ACC112 (cell line): ENCODE measurements at regions not wholly inside any gene's neighbourhood (a gene's known extent, or its start where the extent isn't known, plus 50 kb on each side); places are given as distances from the start of the nearest gene placed in this dataset.
"Not testable (repeated sequence)": the region's sequence is repeated elsewhere in the genome, so short reads cannot be mapped to it uniquely, and the experiment has no call there.

Experiments used
- H2AFZ ChIP-seq: fragments of 200-600 bp; sonication (generic); one replicate; pipeline ENCODE4 v1.6.0; 2017; ENCODE audit warnings: antibody characterized with exemption, low read length; ENCODE audit not compliant: unreplicated experiment
- H3K27ac ChIP-seq: fragments of 200-600 bp; sonication (generic); 2 replicates; pipeline ENCODE4 v1.5.1; 2014; ENCODE audit warnings: low read depth, mild to moderate bottlenecking, antibody characterized with exemption, low read length, moderate library complexity
- H3K27me3 ChIP-seq: fragments of 200-600 bp; sonication (generic); 2 replicates; pipeline ENCODE4 v1.6.1; 2014; ENCODE audit warnings: mild to moderate bottlenecking, antibody characterized with exemption, low read length, moderate library complexity, mixed read lengths; ENCODE audit not compliant: insufficient read depth
- H3K36me3 ChIP-seq: fragments of 200-600 bp; sonication (generic); 2 replicates; pipeline ENCODE4 v1.6.1; 2016; ENCODE audit warnings: mild to moderate bottlenecking, antibody characterized with exemption, low read length, moderate library complexity, mixed read lengths; ENCODE audit not compliant: insufficient read depth
- H3K4me1 ChIP-seq: fragments of 200-600 bp; sonication (generic); one replicate; pipeline ENCODE4 v1.6.1; 2016; ENCODE audit warnings: low read length, mixed read lengths; ENCODE audit not compliant: insufficient read depth, unreplicated experiment, control insufficient read depth
- H3K4me3 ChIP-seq: fragments of 200-600 bp; sonication (generic); 2 replicates; pipeline ENCODE4 v1.5.1; 2014; ENCODE audit warnings: mild to moderate bottlenecking, low read depth, low read length
- H3K79me2 ChIP-seq: fragments of 200-600 bp; sonication (generic); one replicate; pipeline ENCODE4 v1.6.0; 2016; ENCODE audit warnings: low read length; ENCODE audit not compliant: control insufficient read depth, unreplicated experiment, insufficient read depth

DNA sequence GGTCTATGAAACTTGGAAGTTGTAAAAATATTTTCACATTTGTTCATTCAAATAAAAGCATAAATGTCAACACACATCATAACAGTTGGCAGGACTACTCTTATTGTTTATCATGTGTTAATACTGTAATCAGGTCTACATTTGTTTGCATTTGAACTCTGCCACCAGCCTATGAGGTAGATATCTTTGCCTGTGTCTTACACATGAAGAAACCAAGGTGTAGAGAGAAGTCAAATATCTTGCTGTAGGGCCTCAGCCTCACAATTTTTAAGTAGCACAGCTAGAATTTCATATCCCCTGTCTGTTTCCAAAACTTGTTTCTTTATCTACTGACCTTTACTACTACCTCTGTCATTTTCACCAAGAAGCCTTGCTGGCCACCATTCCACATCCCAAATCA is 161.9 kb downstream of the ZIC4 start:
- no peak overlapping the region for H3K4me3 ChIP-seq
- H3K27me3 ChIP-seq, result no peaks in the 10 kb centered on the region; the same call in 1 of the 2 replicates
- no peaks in the 10 kb centered on the region for H3K79me2 ChIP-seq
- H3K36me3 ChIP-seq, result no peaks in the 10 kb centered on the region
- no peak overlapping the region for H2AFZ ChIP-seq
- H3K4me1 ChIP-seq, result no peaks in the 10 kb centered on the region
- H3K27ac ChIP-seq, result no peak overlapping the region

DNA sequence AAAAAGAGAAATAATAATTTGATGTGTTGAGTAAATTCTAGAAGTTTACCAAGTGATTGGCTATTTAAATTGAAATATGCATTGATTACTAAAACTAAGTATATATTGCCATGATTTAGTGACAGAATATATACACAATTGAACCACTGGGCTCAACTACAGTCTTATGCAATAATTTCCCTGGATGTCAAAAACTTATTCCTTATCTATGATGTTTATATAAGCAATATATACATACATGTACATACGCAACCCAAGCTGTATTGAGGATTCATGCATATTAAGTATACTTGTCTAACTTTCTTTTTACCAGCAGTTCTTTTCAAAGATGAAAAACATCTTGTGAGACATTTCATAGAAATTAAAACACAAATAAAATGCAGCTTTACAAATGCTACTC is 165.8 kb downstream of the ZIC4 start:
- Histone ChIP-seq H3K36me3 (no peaks in the 10 kb centered on the region), H3K4me3 (no peak overlapping the region), H2AFZ (no peak overlapping the region), H3K27me3 (peaks cover 9% of the 10 kb centered on the region; the same call in 1 of the 2 replicates), H3K4me1 (no peaks in the 10 kb centered on the region), H3K79me2 (no peaks in the 10 kb centered on the region), H3K27ac (no peak overlapping the region)

DNA sequence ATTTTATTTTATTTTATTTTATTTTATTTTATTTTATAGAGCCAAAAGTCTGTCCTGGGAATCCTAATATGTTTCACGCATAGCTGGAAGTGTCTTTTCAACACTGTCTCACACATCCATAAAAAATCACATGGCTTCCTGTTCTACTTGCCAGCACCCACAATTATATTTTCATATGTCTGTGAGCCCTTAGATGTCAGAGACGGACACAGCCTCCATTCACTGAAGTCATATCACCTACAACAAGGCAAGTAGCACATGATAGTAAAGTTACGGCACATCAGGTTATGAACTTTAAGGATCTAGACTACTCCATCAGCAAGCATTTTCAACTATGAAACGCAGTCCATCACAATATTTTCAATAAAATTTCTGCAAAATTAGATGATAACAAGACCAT is 168.4 kb downstream of the ZIC4 start:
- H3K27ac ChIP-seq, result no peak overlapping the region
- no peaks in the 10 kb centered on the region for H3K36me3 ChIP-seq
- H3K4me3 ChIP-seq, result no peak overlapping the region
- no peak overlapping the region for H2AFZ ChIP-seq
- no peaks in the 10 kb centered on the region for H3K79me2 ChIP-seq
- H3K27me3 ChIP-seq, result peaks cover 9% of the 10 kb centered on the region; the same call in 1 of the 2 replicates
- H3K4me1 ChIP-seq, result no peaks in the 10 kb centered on the region

DNA sequence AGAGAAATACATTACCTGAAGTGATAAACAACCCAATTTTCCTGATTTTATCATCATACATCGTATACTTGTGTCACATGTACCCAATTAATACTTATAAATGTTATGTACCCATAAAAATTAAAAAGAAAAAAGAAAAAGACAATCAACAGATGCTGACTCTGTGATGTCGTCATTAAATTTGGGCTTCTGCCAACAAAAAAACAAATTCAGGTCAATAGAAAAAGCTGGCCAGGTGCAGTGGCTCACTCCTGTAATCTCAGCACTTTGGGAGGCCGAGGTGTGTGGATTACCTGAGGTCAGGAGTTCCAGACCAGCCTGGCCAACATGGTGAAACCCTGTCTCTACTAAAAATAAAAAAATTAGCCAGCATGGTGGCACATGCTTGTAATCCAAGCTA is 174.4 kb downstream of the ZIC4 start:
- not testable (repeated sequence) for H3K4me3 ChIP-seq, H2AFZ ChIP-seq, H3K36me3 ChIP-seq, H3K27ac ChIP-seq, H3K4me1 ChIP-seq, H3K27me3 ChIP-seq, H3K79me2 ChIP-seq

DNA sequence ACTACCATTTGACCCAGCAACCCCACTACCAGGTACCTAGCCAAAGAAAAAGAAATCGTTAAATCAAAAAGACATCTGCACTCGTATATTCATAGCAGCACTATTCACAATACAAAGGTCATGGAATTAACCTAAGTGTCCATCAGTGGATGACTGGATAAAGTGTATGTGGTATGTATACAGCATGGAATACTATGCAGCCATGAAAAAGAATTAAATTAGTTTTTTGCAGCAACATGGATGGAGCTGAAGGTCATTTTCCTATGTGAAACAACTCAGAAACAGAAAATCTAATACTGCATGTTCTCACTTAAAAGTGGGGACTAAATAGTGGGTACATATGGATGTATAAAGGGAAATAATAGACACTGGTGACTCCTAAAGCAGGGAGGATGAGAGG is 175.2 kb downstream of the ZIC4 start:
- no peak overlapping the region for H3K4me3 ChIP-seq
- H3K36me3 ChIP-seq, result no peaks in the 10 kb centered on the region
- no peak overlapping the region for H2AFZ ChIP-seq
- no peaks in the 10 kb centered on the region for H3K79me2 ChIP-seq
- H3K27me3 ChIP-seq, result no peaks in the 10 kb centered on the region; the same call in 1 of the 2 replicates
- no peaks in the 10 kb centered on the region for H3K4me1 ChIP-seq
- no peak overlapping the region for H3K27ac ChIP-seq

DNA sequence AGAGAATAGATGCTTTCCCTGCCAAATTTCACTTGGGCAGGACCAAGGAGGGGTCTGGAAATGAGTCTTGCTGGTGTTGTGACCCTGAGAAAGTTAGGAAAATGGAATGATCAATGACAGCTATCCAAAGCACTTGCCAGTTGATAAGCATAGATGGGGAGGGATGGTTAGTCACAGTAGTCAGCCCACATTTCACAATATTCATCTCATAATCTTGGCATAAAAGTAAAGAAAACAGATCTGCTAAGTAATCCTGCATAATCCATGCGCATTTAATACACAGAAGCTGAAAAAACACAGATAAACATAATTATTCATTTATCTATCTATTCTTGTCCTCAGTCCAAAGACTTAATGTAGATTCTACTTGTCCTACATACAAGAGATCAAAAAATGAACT is 184.1 kb downstream of the ZIC4 start:
- Histone ChIP-seq H2AFZ (no peak overlapping the region), H3K4me1 (no peaks in the 10 kb centered on the region), H3K36me3 (no peaks in the 10 kb centered on the region), H3K79me2 (no peaks in the 10 kb centered on the region), H3K4me3 (no peak overlapping the region), H3K27ac (no peak overlapping the region), H3K27me3 (no peaks in the 10 kb centered on the region)

DNA sequence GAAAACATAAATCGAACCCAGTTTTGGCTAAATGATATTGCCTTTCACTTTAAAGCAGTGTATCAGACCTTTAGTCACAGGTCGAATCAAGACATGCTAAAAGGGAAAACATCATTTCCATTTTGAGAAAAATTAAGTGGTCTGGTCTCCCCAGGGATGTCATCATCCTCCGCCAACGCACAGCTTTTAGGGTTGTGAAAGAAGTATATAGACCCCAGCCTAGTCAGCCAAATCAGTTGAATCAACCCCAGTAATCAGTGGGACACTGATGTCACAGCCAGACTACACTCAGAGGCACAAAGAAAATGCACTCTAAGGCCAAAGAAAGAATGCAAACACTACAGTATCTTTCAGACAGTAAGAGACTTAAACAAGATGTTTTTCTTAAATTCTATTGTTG is 187.4 kb downstream of the ZIC4 start:
- Histone ChIP-seq H3K79me2 (no peaks in the 10 kb centered on the region), H3K27ac (no peak overlapping the region), H3K27me3 (no peaks in the 10 kb centered on the region), H3K4me3 (peak overlapping the region; percentile 42; the same call in 1 of the 2 replicates), H3K36me3 (no peaks in the 10 kb centered on the region), H3K4me1 (no peaks in the 10 kb centered on the region), H2AFZ (peak overlapping the region; percentile 66)

DNA sequence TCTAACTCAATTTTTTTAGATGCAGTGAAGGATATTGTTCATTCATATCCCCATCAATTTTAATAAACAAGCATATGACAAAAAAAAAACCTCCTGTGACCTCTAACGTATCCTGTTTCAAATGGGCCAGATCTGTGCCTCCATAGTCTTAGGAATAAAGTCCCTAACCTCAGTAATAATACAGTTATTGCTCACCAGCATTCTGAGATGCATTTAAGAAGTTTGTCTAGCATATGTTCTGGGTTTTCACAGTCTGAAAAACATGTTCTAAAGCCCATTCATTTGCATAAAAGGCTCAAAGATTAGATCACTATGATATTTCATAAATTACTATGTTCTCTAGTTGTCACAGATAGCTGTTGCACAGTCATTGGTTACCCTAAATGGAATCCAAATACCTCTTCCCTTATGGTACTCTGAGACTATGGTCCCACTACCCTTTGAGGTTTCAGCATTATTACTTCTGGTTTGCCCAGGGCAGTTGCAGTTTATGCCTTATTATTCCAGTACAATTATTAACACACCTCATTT is 190.1 kb downstream of the ZIC4 start:
- H3K36me3 ChIP-seq, result no peaks in the 10 kb centered on the region
- no peak overlapping the region for H2AFZ ChIP-seq
- no peaks in the 10 kb centered on the region for H3K4me1 ChIP-seq
- H3K79me2 ChIP-seq, result no peaks in the 10 kb centered on the region
- no peak overlapping the region for H3K4me3 ChIP-seq
- H3K27ac ChIP-seq, result no peak overlapping the region
- no peaks in the 10 kb centered on the region for H3K27me3 ChIP-seq

DNA sequence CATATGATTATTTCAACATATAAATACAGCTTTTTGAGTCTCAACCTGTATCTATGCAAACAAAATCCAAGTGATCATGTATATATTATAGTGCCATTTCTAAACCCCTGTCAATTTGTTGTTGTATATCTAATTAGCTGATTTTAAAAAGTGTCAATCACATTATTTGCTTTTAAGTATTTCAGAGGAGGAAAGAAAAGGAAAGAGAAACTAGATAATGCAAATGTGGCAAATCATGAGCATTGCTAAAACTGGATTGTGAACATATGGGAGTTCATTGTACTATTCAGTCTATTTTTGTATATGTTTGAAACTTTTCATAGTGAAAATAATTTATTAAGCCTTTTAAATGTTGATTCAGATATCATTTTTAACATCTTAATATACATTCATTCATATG is 190.7 kb downstream of the ZIC4 start:
- H3K4me3 ChIP-seq, result no peak overlapping the region
- no peaks in the 10 kb centered on the region for H3K79me2 ChIP-seq
- H3K4me1 ChIP-seq, result no peaks in the 10 kb centered on the region
- H3K27me3 ChIP-seq, result no peaks in the 10 kb centered on the region
- no peak overlapping the region for H2AFZ ChIP-seq
- no peaks in the 10 kb centered on the region for H3K36me3 ChIP-seq
- H3K27ac ChIP-seq, result no peak overlapping the region

DNA sequence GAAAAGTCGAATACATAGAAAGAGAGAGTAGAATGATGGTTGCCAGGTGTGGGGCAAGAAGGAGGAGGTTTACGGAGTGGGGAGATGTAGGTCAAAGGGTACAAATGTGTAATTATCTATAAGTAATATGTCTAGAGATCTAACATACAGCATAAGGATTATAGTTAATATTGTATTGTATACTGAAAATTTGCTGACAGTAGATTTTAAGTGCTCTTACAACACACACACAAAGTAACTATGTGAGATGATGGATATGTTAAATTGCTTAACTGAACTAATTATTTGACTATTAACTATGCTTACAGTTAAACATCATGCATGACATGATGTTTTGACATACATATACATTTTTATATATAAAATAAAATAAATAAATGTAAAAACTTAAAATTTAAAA is 192.7 kb downstream of the ZIC4 start:
- no peaks in the 10 kb centered on the region for H3K4me1 ChIP-seq
- H3K27me3 ChIP-seq, result no peaks in the 10 kb centered on the region
- H2AFZ ChIP-seq, result no peak overlapping the region
- no peak overlapping the region for H3K27ac ChIP-seq
- no peaks in the 10 kb centered on the region for H3K79me2 ChIP-seq
- H3K36me3 ChIP-seq, result no peaks in the 10 kb centered on the region
- no peak overlapping the region for H3K4me3 ChIP-seq

DNA sequence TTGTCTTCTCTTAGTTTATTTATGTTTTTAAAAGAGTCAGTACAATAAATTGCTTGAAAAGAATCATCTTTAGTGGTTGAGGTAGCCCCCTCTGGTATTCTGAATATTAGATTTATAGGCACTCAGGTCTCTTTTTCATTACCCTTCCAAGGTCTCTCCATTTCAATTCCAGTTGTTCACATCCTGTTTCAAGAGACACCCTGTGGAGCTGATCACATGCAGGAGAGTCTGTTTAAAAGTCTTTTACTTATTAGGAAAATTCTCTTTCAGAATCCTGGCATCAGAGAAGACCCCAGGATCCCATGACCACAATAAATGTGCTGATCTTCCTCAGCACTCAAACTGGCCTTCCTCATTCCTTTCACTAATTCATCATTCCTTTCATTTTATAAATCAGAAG is 195.7 kb downstream of the ZIC4 start:
- no peak overlapping the region for H3K27ac ChIP-seq
- H3K4me1 ChIP-seq, result no peaks in the 10 kb centered on the region
- H3K27me3 ChIP-seq, result no peaks in the 10 kb centered on the region
- H3K36me3 ChIP-seq, result no peaks in the 10 kb centered on the region
- H3K4me3 ChIP-seq, result no peak overlapping the region
- no peak overlapping the region for H2AFZ ChIP-seq
- H3K79me2 ChIP-seq, result no peaks in the 10 kb centered on the region
